Fibroblast of skin of left quadriceps (primary cell): ENCODE measurements at regions not wholly inside any gene's neighbourhood (a gene's known extent, or its start where the extent isn't known, plus 50 kb on each side); places are given as distances from the start of the nearest gene placed in this dataset.
A peak's percentile ranks its signal among the peaks of the same experiment; 100 is the strongest.
"Not testable (repeated sequence)": the region's sequence is repeated elsewhere in the genome, so short reads cannot be mapped to it uniquely, and the experiment has no call there.

ENCODE experiments used
- DNase-seq, 2 experiments: peaks; one replicate each; pipeline ENCODE4 v3.0.0-alpha.2; 2013; ENCODE audit warnings: low read depth in 2 of 2

DNA sequence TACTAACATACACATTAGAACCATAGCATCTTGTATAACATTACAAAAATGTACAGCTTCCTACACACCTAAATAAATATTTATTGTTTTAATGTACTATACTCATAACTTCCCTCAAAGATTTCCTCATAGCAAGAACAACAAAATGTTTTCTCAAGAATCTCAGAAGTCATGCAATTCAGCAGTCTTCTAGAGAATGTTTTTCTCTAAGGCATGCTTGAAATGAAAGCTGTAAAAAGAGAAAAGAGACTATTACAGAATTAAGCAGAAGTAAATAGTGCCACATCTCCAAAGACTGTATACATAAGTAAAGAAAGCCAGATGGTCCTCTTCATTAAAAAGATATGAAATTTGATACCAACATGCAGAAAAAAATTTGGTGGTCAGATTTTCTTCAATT, 672.2 kb downstream of the EPM2A start:
- no peak for DNase-seq

DNA sequence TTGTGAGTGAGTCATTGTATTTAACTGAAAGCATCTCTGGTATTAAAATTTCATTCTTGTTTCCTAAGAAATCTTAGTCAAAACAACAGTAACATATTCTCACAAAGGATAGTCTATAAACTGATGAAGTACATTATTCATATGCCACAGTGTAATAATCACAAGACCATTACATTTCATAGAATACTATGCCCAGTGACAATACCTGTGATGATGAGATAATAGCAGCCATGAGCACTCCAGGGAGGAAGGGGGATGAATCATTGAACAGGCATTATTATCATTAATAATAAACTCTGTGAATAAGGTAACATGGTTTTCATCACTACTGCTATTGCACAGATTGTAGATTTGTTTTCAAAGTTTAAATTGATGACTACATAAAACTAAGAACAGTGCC, 667.9 kb downstream of the EPM2A start:
- peak; percentile 20 to 26 for DNase-seq

DNA sequence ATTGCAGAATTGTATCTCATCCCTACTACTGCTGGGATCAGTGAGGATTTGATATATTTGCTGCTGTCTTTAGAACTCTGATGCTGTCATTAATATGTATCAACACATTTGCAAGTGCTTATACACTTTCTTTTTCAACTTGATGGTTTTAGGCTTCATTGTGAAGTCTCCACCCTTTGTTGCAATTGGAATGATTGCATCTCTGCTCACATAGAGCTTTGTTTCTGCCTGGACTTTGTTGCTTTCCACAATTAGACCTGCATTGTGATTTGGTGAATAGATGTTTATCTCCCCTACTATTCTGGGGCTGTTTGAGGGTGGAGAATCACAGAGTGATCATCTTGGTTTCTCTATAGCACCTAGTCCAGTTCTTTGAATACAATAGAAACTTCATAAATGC, 666.7 kb downstream of the EPM2A start:
- DNase-seq: no peak

GRCh38 chr6:145069966-145070365, 665.4 kb downstream of the EPM2A start:
- DNase-seq: no peak

- peak; percentile 64 to 67 for DNase-seq
Observed at GRCh38 chr6:145070791-145071190, 664.5 kb downstream of the EPM2A start.

- peak; percentile 46 to 51 for DNase-seq
Observed at GRCh38 chr6:145071836-145072235, 663.5 kb downstream of the EPM2A start.

DNA sequence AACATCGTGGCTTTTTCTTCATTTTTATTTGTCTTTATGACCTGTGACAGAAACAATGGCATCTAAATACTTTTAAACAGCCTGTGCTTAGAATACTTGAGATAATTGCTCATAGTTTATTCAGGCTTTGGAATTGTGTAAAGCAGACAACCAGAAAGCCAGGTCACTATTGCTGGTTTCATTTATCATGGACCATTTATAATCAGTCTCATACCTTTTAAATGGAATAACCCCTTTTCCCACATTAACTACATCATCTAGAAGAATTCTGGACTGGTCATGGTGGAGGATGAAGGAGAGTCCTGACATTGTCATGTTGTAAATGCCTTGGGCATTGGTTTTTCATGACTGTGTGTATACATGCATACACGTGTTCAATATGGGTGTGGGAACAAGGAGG, 661.5 kb downstream of the EPM2A start:
- no peak for DNase-seq

DNA sequence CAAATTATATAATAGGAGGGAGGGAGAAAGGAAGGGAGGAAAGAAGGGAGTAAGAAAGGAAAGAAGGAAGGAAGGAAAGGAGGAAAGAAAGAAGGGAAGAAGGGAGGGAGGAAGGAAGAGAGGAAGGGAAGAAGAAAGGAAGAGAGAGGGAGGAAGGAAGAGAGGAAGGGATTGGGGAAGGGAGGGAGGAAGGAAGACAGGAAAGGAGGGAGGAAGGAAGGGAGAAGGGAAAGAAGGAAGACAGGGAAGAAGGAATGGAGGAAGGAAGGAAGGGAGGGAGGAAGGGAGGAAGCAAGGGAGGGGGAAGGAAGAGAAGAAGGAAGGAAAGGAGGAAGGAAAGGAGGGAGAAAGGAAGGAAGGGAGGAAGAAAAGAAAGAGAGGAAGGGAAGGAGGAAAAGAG, 660.5 kb downstream of the EPM2A start:
- no peak for DNase-seq

DNA sequence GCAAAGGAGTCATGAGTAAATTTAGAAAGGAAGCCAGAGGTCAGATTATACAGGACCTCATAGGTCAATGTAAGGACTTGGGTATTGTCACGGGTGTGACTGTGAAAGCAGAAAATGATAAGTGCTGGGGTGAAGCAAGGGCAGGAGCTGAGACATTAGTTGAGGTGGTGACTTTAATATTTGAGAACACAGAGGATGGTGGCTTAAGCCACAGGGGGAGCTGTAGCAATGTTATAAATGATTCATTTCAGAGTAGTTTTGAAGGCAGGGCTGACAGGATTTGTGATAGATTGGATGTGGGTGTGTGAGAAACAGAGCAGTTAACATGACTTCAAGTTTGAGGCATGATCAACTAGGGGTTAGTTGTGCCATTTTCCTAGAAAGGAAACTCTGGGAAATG, 659.9 kb downstream of the EPM2A start:
- DNase-seq: no peak

- no peak for DNase-seq
Observed at GRCh38 chr6:145076115-145076841, 659.0 kb downstream of the EPM2A start.

DNA sequence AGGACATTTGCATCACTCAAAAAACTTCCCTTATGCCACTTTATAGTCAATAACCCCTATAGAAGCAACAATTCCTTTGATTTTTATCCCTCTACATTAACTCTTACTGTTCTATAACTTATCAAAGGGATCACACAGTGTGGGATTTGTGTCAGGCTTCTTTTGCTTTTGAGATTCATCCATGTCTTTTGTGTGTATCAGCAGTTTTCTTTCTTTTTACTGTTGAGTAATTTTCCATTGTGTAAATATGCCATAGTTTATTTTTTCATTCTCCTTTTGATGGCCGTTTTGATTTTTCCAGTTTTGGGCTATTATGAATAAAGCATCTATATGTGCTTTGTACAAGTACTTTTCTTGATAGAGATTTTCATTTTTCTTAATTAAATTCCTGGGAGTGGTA, 657.9 kb downstream of the EPM2A start:
- no peak for DNase-seq

DNA sequence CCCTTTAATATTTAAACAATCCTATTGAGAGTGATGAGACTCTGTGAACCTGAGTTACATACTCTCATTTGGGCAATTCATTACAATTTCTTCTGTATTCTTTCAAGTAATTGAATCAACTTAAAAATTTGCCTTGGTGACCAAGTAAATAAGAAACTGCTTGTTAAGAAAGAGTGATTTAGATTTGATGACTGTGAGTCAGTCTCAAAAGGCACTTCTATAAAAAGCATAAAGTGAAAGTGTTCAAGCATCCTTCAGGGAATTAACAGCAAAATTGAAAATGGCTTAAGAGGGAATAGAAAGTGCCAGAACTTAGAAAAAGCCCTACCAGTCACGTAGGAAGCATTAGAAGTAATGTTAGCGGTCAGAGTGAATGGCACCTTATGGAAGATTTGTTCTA, 654.7 kb downstream of the EPM2A start:
- no peak for DNase-seq

DNA sequence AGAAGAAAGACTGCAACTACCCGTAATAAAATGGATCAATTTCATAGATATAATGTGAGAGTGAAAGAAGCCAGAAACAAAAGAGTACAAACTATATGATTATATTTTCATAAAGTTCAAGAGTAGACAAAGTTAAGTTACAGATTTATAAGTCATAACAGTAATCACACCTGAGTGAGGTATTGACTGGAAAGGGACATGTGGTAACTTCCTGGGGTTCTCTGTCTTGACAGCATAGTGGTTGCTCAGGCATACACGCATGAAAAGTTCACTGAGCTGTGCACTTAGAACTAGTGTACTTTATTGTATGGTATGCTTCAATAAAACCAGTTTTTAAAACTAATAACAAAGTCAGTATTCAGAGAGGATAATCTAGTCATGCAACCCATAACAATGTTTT, 653.6 kb downstream of the EPM2A start:
- no peak for DNase-seq

DNA sequence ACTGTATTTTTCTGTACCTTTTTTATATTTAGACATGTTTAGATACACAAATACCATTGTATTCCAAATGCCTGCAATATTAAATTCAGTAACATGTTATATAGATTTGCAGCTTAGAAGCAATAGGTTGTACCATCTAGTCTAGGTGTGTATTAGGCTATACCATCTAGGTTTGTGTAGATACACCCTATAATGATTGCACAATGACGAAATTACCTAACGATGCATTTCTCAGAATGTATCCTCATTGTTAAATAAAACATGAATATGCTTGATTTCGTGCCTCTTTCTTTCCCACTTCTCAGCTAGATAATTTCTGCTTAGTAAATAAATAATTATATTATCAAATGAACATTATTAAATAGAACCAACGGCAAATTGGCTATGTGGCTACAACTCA, 653.0 kb downstream of the EPM2A start:
- no peak for DNase-seq

DNA sequence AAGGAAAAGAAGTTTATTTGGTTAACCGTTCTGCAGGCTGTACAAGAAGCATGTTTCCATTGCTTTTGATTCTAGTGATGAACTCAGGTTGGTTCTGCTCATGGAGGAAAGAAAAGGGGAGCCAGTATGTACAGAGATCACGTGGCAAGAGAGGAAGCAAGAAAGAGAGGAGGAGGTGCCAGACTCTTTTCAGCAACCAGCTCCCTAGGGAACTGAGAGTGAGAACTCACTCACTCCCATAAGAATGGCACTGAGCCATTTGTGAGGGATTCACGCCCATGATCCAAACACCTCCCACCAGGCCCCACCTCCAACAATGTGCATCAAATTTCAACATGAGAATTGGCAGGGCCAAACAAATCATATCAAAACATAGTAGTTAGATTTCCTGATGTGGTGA, 649.1 kb downstream of the EPM2A start:
- peak; percentile 48 to 55 for DNase-seq

- DNase-seq: no peak
Observed at GRCh38 chr6:145087034-145087433, 648.3 kb downstream of the EPM2A start.

GRCh38 chr6:145090801-145091585, 644.3 kb downstream of the EPM2A start:
- DNase-seq: no peak

DNA sequence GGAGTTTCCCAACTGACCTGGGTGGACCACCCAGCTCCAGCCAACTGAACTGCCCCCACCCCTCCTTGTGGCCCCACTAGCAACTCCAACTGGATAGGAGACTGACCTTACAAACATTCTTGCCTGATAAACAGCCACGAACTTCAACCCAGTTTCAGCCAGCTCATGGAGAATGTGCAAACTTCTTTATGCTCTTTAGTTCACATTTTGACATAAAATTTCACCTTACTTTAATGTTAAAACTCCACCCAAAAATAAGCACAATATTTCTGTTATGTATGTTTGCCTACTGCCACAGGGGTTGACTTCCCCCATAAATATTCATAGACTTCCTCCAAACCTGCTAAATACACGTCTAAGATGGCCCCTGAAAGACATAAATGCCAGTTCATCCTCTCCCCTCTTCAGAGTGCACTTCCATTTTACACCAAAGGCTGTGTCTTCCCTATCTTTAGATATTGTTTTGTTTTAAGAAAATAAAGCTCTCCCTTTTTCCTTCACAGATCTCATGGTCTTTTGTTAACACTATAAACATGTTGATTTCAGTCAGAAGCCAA, 643.7 kb downstream of the EPM2A start:
- DNase-seq: no peak

DNA sequence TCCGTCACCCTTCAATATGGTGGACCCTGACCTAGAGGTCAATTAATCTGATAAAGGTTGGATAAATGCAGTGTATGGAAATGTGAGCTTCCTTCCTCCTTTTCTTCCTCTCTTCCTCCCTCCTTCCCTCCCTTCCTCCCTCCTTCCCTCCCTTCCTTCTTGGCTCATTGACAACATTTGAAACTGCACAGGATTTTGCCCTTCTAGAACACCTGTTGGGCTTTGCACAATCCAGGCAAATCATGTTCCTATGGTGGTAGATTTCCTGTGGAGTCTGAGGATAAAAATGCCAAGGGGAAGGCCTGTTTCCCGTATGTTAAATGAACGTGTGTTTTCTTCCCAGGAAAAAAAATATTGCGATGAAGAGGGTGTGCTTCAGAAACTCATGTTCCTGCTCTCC, 642.8 kb downstream of the EPM2A start:
- no peak for DNase-seq

DNA sequence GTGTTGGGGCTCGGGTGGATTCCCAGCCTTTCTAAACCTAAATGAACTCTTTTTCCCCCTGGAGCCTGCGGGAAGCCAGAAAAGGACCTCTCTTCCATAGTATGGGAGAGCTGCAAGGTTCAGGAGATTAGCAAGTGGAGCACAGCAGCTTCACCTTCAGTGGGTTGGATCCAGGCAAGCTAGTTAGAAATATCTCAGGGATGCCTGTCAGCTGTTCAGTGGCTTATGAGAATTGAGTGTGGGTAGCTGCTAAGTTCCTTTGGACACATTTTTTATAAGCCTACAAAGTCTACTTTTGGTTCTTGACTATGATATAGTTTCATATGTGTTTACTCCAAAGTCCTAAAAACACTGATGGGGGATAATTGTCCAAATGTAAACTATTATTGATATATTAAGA, 642.1 kb downstream of the EPM2A start:
- DNase-seq: no peak

DNA sequence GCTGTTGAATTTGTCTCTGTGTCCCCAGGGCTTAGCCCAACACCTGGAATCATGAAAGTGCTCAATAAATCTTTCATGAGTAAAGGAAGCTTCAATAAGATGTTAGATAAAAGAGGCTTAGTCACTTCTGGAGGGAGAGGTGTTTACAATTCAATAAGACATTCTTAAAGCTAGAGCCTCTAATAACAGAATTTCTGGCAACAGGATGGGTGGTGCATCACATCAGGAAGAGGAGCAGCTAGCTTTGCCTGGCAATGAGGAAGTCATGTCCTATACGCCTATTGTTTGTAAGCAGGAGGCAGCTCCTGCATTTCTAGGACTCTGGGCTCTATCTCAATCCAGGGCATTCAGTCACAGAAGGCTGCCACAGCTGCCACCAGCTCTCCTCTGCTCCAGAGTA, 638.5 kb downstream of the EPM2A start:
- DNase-seq: no peak

DNA sequence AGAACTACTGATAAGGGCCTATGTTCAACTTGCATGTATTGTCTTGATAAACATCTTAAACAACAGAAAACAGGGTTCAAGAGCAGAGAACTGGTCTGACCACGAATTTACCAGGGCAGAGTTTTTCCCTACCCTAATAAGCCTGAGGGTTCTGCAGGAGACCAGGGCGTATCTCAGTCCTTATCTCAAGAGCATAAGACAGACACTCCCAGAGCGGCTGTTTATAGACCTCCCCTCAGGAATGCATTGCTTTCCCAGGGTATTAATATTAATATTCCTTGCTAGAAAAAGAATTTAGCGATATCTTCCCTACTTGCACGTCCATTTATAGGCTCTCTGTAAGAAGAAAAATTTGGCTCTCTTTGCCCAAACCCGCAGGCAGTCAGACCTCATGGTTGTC, 637.2 kb downstream of the EPM2A start:
- not testable (repeated sequence) for DNase-seq

GRCh38 chr6:145099713-145100112, 635.6 kb downstream of the EPM2A start:
- DNase-seq: no peak
